Dedifferentiated amniotic fluid mesenchymal stem cell (primary cell): ENCODE measurements at regions not wholly inside any gene's neighbourhood (a gene's known extent, or its start where the extent isn't known, plus 50 kb on each side); places are given as distances from the start of the nearest gene placed in this dataset.
"Not testable (repeated sequence)": the region's sequence is repeated elsewhere in the genome, so short reads cannot be mapped to it uniquely, and the experiment has no call there.

Source experiments
- DNase-seq: peaks from one replicate; pipeline ENCODE4 v3.0.0-alpha.2; 2016; ENCODE audit errors: extremely low spot score

GRCh38 chr7:55743454-55743717, 119.2 kb downstream of the SEPTIN14 start:
- DNase-seq, result not testable (repeated sequence)

- DNase-seq, result not testable (repeated sequence)
Measured at GRCh38 chr7:55742651-55743453, 119.7 kb downstream of the SEPTIN14 start.

GRCh38 chr7:55741721-55742631, 120.6 kb downstream of the SEPTIN14 start:
- DNase-seq, result not testable (repeated sequence)

- DNase-seq, result not testable (repeated sequence)
Measured at GRCh38 chr7:55740633-55741250, 121.8 kb downstream of the SEPTIN14 start.

GRCh38 chr7:55740053-55740452, 122.5 kb downstream of the SEPTIN14 start:
- not testable (repeated sequence) for DNase-seq

- DNase-seq, result not testable (repeated sequence)
Measured at GRCh38 chr7:55736641-55737221, 125.8 kb downstream of the SEPTIN14 start.

GRCh38 chr7:55733241-55734140, 129.1 kb downstream of the SEPTIN14 start:
- DNase-seq, result peak; percentile 26

- DNase-seq, result no peak
Measured at GRCh38 chr7:55731931-55732330, 130.6 kb downstream of the SEPTIN14 start.

- no peak for DNase-seq
Measured at GRCh38 chr7:55730197-55730596, 132.4 kb downstream of the SEPTIN14 start.

- DNase-seq, result no peak
Measured at GRCh38 chr7:55723621-55723941, 139.0 kb downstream of the SEPTIN14 start.

- not testable (repeated sequence) for DNase-seq
Measured at GRCh38 chr7:55722874-55723620, 139.5 kb downstream of the SEPTIN14 start.

GRCh38 chr7:55721004-55721403, 141.5 kb downstream of the SEPTIN14 start:
- DNase-seq, result not testable (repeated sequence)

- not testable (repeated sequence) for DNase-seq
Measured at GRCh38 chr7:55715247-55715867, 143.1 kb upstream of the VOPP1 start.

- DNase-seq, result not testable (repeated sequence)
Measured at GRCh38 chr7:55714370-55714769, 142.1 kb upstream of the VOPP1 start.

- not testable (repeated sequence) for DNase-seq
Measured at GRCh38 chr7:55710312-55710711, 138.0 kb upstream of the VOPP1 start.

GRCh38 chr7:55708028-55708427, 135.7 kb upstream of the VOPP1 start:
- DNase-seq, result peak; percentile 84

GRCh38 chr7:55707410-55707809, 135.1 kb upstream of the VOPP1 start:
- not testable (repeated sequence) for DNase-seq

- not testable (repeated sequence) for DNase-seq
Measured at GRCh38 chr7:55706451-55707195, 134.3 kb upstream of the VOPP1 start.
